GM18517 (cell line): ENCODE measurements at regions not wholly inside any gene's neighbourhood (a gene's known extent, or its start where the extent isn't known, plus 50 kb on each side); places are given as distances from the start of the nearest gene placed in this dataset.
"Not testable (repeated sequence)": the region's sequence is repeated elsewhere in the genome, so short reads cannot be mapped to it uniquely, and the experiment has no call there.

Experiments
- ATAC-seq: cut with Tn5 transposase; IDR thresholded peaks from one replicate; pipeline ENCODE4 v1.9.1; 2021; ENCODE audit warnings: mild to moderate bottlenecking, moderate library complexity; ENCODE audit not compliant: unreplicated experiment

GRCh38 chr9:42325142-42325541 lies 141.7 kb downstream of the SPATA31A6 start:
- ATAC-seq = not testable (repeated sequence)

- ATAC-seq = not testable (repeated sequence)
Measured at GRCh38 chr9:42325561-42325960, 142.1 kb downstream of the SPATA31A6 start.

- not testable (repeated sequence) for ATAC-seq
Measured at GRCh38 chr9:42326482-42326881, 143.0 kb downstream of the SPATA31A6 start.

GRCh38 chr9:42335342-42335741 lies 151.9 kb downstream of the SPATA31A6 start:
- not testable (repeated sequence) for ATAC-seq

GRCh38 chr9:42335984-42336657 lies 152.7 kb downstream of the SPATA31A6 start:
- ATAC-seq = not testable (repeated sequence)

- ATAC-seq = not testable (repeated sequence)
Measured at GRCh38 chr9:42338275-42338674, 154.8 kb downstream of the SPATA31A6 start.

GRCh38 chr9:42339671-42340434 lies 156.4 kb downstream of the SPATA31A6 start:
- ATAC-seq = not testable (repeated sequence)

GRCh38 chr9:42340435-42340723 lies 156.9 kb downstream of the SPATA31A6 start:
- not testable (repeated sequence) for ATAC-seq

- not testable (repeated sequence) for ATAC-seq
Measured at GRCh38 chr9:42341860-42342259, 158.4 kb downstream of the SPATA31A6 start.

- not testable (repeated sequence) for ATAC-seq
Measured at GRCh38 chr9:42342297-42342696, 158.8 kb downstream of the SPATA31A6 start.

- ATAC-seq = not testable (repeated sequence)
Measured at GRCh38 chr9:42344508-42344907, 161.0 kb downstream of the SPATA31A6 start.

GRCh38 chr9:42346916-42347315 lies 163.5 kb downstream of the SPATA31A6 start:
- not testable (repeated sequence) for ATAC-seq

GRCh38 chr9:42349181-42349580 lies 165.7 kb downstream of the SPATA31A6 start:
- ATAC-seq = not testable (repeated sequence)

GRCh38 chr9:42350412-42350811 lies 167.0 kb downstream of the SPATA31A6 start:
- not testable (repeated sequence) for ATAC-seq

GRCh38 chr9:42357604-42358373 lies 174.3 kb downstream of the SPATA31A6 start:
- ATAC-seq = not testable (repeated sequence)

- ATAC-seq = not testable (repeated sequence)
Measured at GRCh38 chr9:42358626-42359247, 175.3 kb downstream of the SPATA31A6 start.

- not testable (repeated sequence) for ATAC-seq
Measured at GRCh38 chr9:42364410-42365243, 181.2 kb downstream of the SPATA31A6 start.

- ATAC-seq = peak; percentile 81
Measured at GRCh38 chr9:42365244-42365945, 181.9 kb downstream of the SPATA31A6 start.

GRCh38 chr9:42368279-42368881 lies 184.9 kb downstream of the SPATA31A6 start:
- not testable (repeated sequence) for ATAC-seq
